Astrocyte of the cerebellum (primary cell): ENCODE measurements at regions not wholly inside any gene's neighbourhood (a gene's known extent, or its start where the extent isn't known, plus 50 kb on each side); places are given as distances from the start of the nearest gene placed in this dataset.
"Not testable (repeated sequence)": the region's sequence is repeated elsewhere in the genome, so short reads cannot be mapped to it uniquely, and the experiment has no call there.

Experiments
- DNase-seq: peaks from one replicate; pipeline ENCODE4 v3.0.0-alpha.2; 2011; ENCODE audit warnings: low read depth
- H3K4me3 ChIP-seq: 2 replicates; pipeline ENCODE4 v1.5.1; 2011; ENCODE audit warnings: mild to moderate bottlenecking, low read depth, low read length, moderate library complexity
- in situ Hi-C: cut with HindIII; loops from 2 replicates; pipeline ENCODE4 v1.10.0; 2017; ENCODE audit warnings: low sequenced_read_pairs
- TF ChIP-seq, protein P1 (sequence below): IDR thresholded peaks from 2 replicates; pipeline ENCODE4 v1.5.1; 2012; ENCODE audit warnings: low read length, low read depth, moderate library complexity, mild to moderate bottlenecking; ENCODE audit errors: missing control alignments

DNA sequence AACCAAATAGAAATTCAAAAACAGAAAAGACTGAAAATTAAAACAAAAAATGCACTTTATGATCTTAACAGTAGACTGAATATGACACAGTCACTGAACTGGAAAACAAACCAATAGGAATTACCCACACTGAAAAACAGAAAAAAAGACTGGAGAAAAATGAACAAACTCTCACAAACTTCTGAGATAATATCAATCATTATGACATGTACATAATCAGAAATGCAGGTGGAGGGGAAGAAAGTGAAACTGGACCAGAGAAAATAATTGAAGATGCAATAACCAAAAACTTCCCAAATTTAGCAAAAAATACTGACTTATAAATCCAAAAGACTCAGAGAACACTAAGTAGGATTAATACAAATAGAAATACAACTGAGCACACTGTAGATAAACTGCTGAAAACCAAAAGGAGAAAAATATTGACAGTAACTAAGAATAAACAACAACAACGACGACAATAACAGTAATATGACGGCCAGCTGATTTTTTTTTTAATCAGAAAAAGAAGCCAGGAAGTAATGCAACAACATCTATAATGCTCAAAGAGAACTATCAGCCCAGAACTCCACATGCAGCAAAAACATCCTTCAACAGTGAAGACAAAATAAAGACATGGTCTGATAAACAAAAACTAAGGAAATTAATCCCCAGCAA lies 108.1 kb downstream of the ZFAND4 start:
- no peak for DNase-seq
- no peak overlapping the region for H3K4me3 ChIP-seq
- TF ChIP-seq, protein P1, sequence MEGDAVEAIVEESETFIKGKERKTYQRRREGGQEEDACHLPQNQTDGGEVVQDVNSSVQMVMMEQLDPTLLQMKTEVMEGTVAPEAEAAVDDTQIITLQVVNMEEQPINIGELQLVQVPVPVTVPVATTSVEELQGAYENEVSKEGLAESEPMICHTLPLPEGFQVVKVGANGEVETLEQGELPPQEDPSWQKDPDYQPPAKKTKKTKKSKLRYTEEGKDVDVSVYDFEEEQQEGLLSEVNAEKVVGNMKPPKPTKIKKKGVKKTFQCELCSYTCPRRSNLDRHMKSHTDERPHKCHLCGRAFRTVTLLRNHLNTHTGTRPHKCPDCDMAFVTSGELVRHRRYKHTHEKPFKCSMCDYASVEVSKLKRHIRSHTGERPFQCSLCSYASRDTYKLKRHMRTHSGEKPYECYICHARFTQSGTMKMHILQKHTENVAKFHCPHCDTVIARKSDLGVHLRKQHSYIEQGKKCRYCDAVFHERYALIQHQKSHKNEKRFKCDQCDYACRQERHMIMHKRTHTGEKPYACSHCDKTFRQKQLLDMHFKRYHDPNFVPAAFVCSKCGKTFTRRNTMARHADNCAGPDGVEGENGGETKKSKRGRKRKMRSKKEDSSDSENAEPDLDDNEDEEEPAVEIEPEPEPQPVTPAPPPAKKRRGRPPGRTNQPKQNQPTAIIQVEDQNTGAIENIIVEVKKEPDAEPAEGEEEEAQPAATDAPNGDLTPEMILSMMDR: no peak
- in situ Hi-C loops: loop anchor here (10.0 kb wide), 1 partner anchor 60 kb away; no protein-coding TSS in a partner anchor

- no peak overlapping the region for H3K4me3 ChIP-seq
- no peak for DNase-seq
- TF ChIP-seq, protein P1: no peak
- in situ Hi-C loops: loop anchor here (10.0 kb wide), 1 partner anchor 57 kb away; no protein-coding TSS in a partner anchor
Measured at GRCh38 chr10:45561952-45562351, 110.6 kb downstream of the ZFAND4 start.

DNA sequence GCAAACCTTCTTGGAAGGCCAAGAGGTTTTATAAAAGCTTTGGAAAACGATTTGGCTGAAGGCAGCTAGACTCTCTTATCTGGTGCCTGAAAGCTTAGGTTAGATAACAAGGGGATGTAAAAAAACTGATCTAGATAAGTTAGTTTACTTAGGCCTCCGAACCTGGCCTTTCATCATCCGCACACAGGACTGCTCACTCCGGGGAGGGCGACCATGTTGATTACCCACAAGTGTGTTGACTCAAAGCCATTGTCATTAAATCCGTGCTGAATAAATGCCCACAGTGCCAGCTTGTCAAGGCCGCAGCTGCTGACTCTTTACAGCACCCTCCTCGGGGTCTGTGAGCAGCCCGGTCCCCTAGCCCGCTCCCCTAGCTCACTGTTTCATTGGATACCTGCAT lies 112.3 kb downstream of the ZFAND4 start:
- DNase-seq: no peak
- in situ Hi-C loops: loop anchor here (10.0 kb wide), 1 partner anchor 55 kb away; no protein-coding TSS in a partner anchor
- TF ChIP-seq, protein P1: no peak

GRCh38 chr10:45558425-45558824 lies 114.1 kb downstream of the ZFAND4 start:
- no peak for DNase-seq
- in situ Hi-C loops: no loop called here
- TF ChIP-seq, protein P1: no peak
- no peak overlapping the region for H3K4me3 ChIP-seq

More for the DNA sequence above, 112.3 kb downstream of the ZFAND4 start:
- no peak overlapping the region for H3K4me3 ChIP-seq

DNA sequence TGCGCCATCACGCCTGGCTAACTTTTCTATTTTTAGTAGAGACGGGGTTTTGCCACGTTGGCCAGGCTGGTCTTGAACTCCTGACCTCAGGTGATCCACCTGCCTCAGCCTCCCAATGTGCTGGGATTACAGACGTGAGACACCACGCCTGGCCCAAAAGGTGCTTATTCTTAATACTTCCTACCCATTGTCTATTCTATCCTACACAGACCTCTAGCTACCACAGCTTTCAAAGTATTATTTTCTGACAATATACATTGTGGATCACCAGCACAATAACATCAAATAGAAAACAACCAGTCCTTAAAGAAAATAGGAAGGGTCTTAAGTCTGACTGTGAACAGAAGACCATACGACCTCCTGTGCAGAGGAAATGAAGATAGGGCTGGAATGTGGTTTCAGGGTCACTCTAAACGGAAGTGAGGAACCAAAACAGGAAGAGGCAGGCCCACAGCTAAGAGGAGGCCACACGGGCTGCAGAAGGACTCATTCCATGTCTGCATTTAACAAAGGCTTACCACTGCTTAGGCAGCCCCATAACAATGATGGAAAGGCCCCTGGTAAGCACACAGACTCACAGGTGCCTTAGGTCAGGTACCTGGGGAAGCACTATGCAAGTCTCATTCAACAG lies 115.2 kb downstream of the ZFAND4 start:
- DNase-seq: no peak
- H3K4me3 ChIP-seq: no peak overlapping the region
- TF ChIP-seq, protein P1: no peak
- in situ Hi-C loops: no loop called here

GRCh38 chr10:45555795-45556194 lies 116.8 kb downstream of the ZFAND4 start:
- in situ Hi-C loops: no loop called here
- no peak overlapping the region for H3K4me3 ChIP-seq
- no peak for DNase-seq
- TF ChIP-seq, protein P1: no peak

GRCh38 chr10:45555332-45555731 lies 117.2 kb downstream of the ZFAND4 start:
- H3K4me3 ChIP-seq, in situ Hi-C loops, DNase-seq: not testable (repeated sequence)
